Loucy (cell line): ENCODE measurements at regions not wholly inside any gene's neighbourhood (a gene's known extent, or its start where the extent isn't known, plus 50 kb on each side); places are given as distances from the start of the nearest gene placed in this dataset.
A peak's percentile ranks its signal among the peaks of the same experiment; 100 is the strongest.

Experiments used
- H2AFZ ChIP-seq: fragments of 200-600 bp; sonication (generic); 2 replicates; pipeline ENCODE4 v1.6.0; 2016; ENCODE audit warnings: antibody characterized with exemption, mild to moderate bottlenecking, low read length, moderate library complexity
- H3F3A ChIP-seq: fragments of 200-600 bp; 2 replicates; pipeline ENCODE4 v1.6.0; 2016; ENCODE audit warnings: antibody characterized with exemption, low read depth, mild to moderate bottlenecking
- H3K27me3 ChIP-seq: fragments of 200-600 bp; sonication (generic); 2 replicates; pipeline ENCODE4 v1.6.1; 2014; ENCODE audit warnings: low read length, mild to moderate bottlenecking; ENCODE audit not compliant: insufficient read depth, poor library complexity, severe bottlenecking
- H3K36me3 ChIP-seq: fragments of 200-600 bp; sonication (generic); 2 replicates; pipeline ENCODE4 v1.6.1; 2016; ENCODE audit warnings: low read length; ENCODE audit not compliant: insufficient read depth
- H3K4me1 ChIP-seq: fragments of 200-600 bp; sonication (generic); 2 replicates; pipeline ENCODE4 v1.5.1; 2014; ENCODE audit warnings: low read length, mild to moderate bottlenecking; ENCODE audit not compliant: insufficient read depth, poor library complexity, severe bottlenecking
- H3K4me2 ChIP-seq: fragments of 200-600 bp; sonication (generic); 2 replicates; pipeline ENCODE4 v1.6.0; 2014; ENCODE audit warnings: antibody characterized with exemption, low read length, low read depth, mild to moderate bottlenecking; ENCODE audit not compliant: poor library complexity, severe bottlenecking
- H3K4me3 ChIP-seq: fragments of 200-600 bp; sonication (generic); 2 replicates; pipeline ENCODE4 v1.5.1; 2014; ENCODE audit warnings: low read length, mild to moderate bottlenecking, mixed read lengths; ENCODE audit not compliant: poor library complexity, severe bottlenecking
- H3K79me2 ChIP-seq: fragments of 200-600 bp; sonication (generic); 2 replicates; pipeline ENCODE4 v1.6.1; 2014; ENCODE audit warnings: low read length; ENCODE audit not compliant: insufficient read depth
- H3K9ac ChIP-seq: fragments of 200-600 bp; sonication (generic); 2 replicates; pipeline ENCODE4 v1.6.0; 2014; ENCODE audit warnings: mild to moderate bottlenecking, low read depth, low read length, moderate library complexity; ENCODE audit not compliant: poor library complexity, severe bottlenecking
- H3K9me2 ChIP-seq: fragments of 200-600 bp; sonication (generic); replicated peaks from 2 replicates; pipeline ENCODE4 v1.6.1; 2016; ENCODE audit warnings: low read depth, low read length, mixed read lengths
- H3K9me3 ChIP-seq: fragments of 200-600 bp; sonication (generic); 2 replicates; pipeline ENCODE4 v1.6.1; 2014; ENCODE audit warnings: mild to moderate bottlenecking, antibody characterized with exemption, low read length, low read depth; ENCODE audit not compliant: insufficient read depth
- H4K20me1 ChIP-seq: fragments of 200-600 bp; sonication (generic); 2 replicates; pipeline ENCODE4 v1.6.0; 2014; ENCODE audit warnings: antibody characterized with exemption, low read length, mild to moderate bottlenecking; ENCODE audit not compliant: insufficient read depth, poor library complexity, severe bottlenecking
- CTCF ChIP-seq: fragments of 200-600 bp; sonication (generic); conservative IDR thresholded peaks from 2 replicates; pipeline ENCODE4 v1.5.1; 2014; ENCODE audit warnings: mild to moderate bottlenecking, antibody characterized with exemption, low read length
- EZH2phosphoT487 ChIP-seq: fragments of 200-600 bp; IDR thresholded peaks from 2 replicates; pipeline ENCODE4 v1.6.1; 2018; ENCODE audit warnings: antibody characterized with exemption, mild to moderate bottlenecking, moderate library complexity, borderline replicate concordance

DNA sequence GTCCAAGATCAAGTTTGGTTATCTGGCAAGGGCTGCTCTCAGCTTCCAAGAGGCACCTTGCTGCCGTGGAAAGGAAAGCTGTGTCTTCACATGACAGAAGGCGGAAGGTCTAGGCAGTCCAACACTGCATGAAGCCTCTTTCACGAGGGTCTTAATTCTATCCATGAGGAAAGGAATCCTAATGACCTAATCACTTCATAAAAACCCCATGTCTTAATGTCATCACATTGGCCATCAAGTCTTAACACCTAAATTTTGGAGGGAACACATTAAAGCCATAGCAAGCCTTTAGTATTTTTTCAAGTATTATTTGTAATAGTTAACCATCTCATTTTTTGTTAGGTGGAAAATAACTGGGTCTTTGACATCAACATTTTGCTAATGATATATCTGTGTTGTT is 858.3 kb downstream of the FLRT2 start:
- TF ChIP-seq CTCF (no peak), EZH2phosphoT487 (no peak)
- Histone ChIP-seq H3K4me2 (no peak overlapping the region), H3K4me3 (no peak overlapping the region), H3K36me3 (no peaks in the 10 kb centered on the region), H2AFZ (0 out of 2 replicates have a peak overlapping the region, but pooled peaks have one; percentile 28), H3K9me2 (no peaks in the 10 kb centered on the region), H3K27me3 (no peaks in the 10 kb centered on the region), H3K9me3 (peaks cover 15% of the 10 kb centered on the region; the same call in 1 of the 2 replicates), H3K9ac (no peak overlapping the region), H3F3A (no peaks in the 10 kb centered on the region), H3K4me1 (peaks cover 4% of the 10 kb centered on the region), H4K20me1 (no peaks in the 10 kb centered on the region), H3K79me2 (no peaks in the 10 kb centered on the region)

GRCh38 chr14:86373886-86374285 is 843.9 kb downstream of the FLRT2 start:
- Histone ChIP-seq H4K20me1 (no peaks in the 10 kb centered on the region), H3K9me3 (peaks cover 29% of the 10 kb centered on the region; the same call in 1 of the 2 replicates), H3K36me3 (no peaks in the 10 kb centered on the region), H3K27me3 (no peaks in the 10 kb centered on the region), H3K79me2 (no peaks in the 10 kb centered on the region), H3K9me2 (no peaks in the 10 kb centered on the region), H3K4me3 (no peak overlapping the region), H3K9ac (no peak overlapping the region), H3F3A (no peaks in the 10 kb centered on the region), H2AFZ (no peak overlapping the region), H3K4me2 (no peak overlapping the region), H3K4me1 (peaks cover 6% of the 10 kb centered on the region)
- TF ChIP-seq CTCF (no peak), EZH2phosphoT487 (no peak)

GRCh38 chr14:86372402-86372801 is 842.5 kb downstream of the FLRT2 start:
- no peak for TF ChIP-seq EZH2phosphoT487

DNA sequence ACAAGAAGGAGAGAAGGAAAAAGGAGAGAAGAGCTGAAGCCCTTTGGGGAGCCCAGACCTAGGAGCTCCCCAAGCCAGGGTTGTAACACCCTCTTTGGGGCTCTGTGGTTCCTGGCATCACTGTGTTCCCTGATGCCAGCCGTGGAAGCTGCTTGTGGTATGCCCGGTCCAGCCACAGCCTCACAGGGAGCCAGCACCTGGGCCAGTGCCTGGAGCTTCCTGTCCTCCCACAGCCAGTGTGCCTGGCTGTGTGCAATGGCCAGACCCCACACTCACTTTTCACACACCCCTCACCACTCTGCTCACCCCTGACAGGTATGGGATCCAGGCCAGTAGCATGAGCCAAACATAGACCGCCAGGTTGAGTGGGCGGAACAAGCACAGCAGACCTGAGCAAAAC is 834.7 kb downstream of the FLRT2 start:
- Histone ChIP-seq H3K36me3 (no peaks in the 10 kb centered on the region), H3K9ac (no peak overlapping the region), H3K9me2 (no peaks in the 10 kb centered on the region), H4K20me1 (no peaks in the 10 kb centered on the region), H3K4me1 (no peaks in the 10 kb centered on the region), H2AFZ (no peak overlapping the region), H3K4me3 (no peak overlapping the region), H3K4me2 (no peak overlapping the region), H3K27me3 (no peaks in the 10 kb centered on the region), H3K79me2 (no peaks in the 10 kb centered on the region), H3K9me3 (0 out of 2 replicates have a peak, but pooled peaks cover 8% of the 10 kb centered on the region), H3F3A (no peaks in the 10 kb centered on the region)
- TF ChIP-seq EZH2phosphoT487: no peak

More at GRCh38 chr14:86372402-86372801, 842.5 kb downstream of the FLRT2 start:
- H3F3A ChIP-seq: no peaks in the 10 kb centered on the region
- H2AFZ ChIP-seq: no peak overlapping the region
- no peaks in the 10 kb centered on the region for H3K9me2 ChIP-seq
- H3K9me3 ChIP-seq: peaks cover 29% of the 10 kb centered on the region; the same call in 1 of the 2 replicates
- H3K9ac ChIP-seq: no peak overlapping the region
- H3K4me1 ChIP-seq: peaks cover 6% of the 10 kb centered on the region
- no peaks in the 10 kb centered on the region for H3K36me3 ChIP-seq
- H3K4me3 ChIP-seq: no peak overlapping the region
- H3K27me3 ChIP-seq: no peaks in the 10 kb centered on the region
- no peaks in the 10 kb centered on the region for H3K79me2 ChIP-seq
- no peaks in the 10 kb centered on the region for H4K20me1 ChIP-seq
- H3K4me2 ChIP-seq: no peak overlapping the region
